Fibroblast of mammary gland (primary cell): ENCODE measurements at regions not wholly inside any gene's neighbourhood (a gene's known extent, or its start where the extent isn't known, plus 50 kb on each side); places are given as distances from the start of the nearest gene placed in this dataset.

Source experiments
- DNase-seq: peaks from one replicate; pipeline ENCODE4 v3.0.0-alpha.2; 2010; ENCODE audit warnings: low read depth
- H3K4me3 ChIP-seq: 2 replicates; pipeline ENCODE4 v1.5.1; 2011; ENCODE audit warnings: low read depth, mild to moderate bottlenecking, low read length, moderate library complexity; ENCODE audit not compliant: control insufficient read depth
- TF ChIP-seq, protein P1 (sequence below): conservative IDR thresholded peaks from 2 replicates; pipeline ENCODE4 v1.5.1; 2011; ENCODE audit warnings: low read depth, low read length, inconsistent platforms; ENCODE audit not compliant: control insufficient read depth, insufficient read depth

DNA sequence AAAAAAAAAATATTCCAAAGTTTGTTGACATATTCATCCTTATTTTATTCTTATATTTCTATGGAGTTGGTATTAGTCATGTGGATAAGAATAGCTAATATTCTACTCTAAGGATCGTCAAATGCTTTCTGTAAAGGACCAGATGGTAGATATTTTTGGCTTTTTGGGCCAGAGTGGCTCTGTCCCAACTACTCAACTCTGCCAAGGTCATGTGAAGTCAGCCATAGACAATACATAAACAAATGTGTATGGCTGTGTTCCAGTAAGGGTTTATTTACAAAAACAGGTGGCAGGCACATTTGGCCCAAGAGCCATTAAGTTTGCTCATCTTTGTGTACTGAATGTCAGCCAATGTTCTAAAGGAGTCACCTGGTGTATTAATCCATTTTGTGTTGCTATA, 131.8 kb downstream of the TBX5 start:
- TF ChIP-seq, protein P1, sequence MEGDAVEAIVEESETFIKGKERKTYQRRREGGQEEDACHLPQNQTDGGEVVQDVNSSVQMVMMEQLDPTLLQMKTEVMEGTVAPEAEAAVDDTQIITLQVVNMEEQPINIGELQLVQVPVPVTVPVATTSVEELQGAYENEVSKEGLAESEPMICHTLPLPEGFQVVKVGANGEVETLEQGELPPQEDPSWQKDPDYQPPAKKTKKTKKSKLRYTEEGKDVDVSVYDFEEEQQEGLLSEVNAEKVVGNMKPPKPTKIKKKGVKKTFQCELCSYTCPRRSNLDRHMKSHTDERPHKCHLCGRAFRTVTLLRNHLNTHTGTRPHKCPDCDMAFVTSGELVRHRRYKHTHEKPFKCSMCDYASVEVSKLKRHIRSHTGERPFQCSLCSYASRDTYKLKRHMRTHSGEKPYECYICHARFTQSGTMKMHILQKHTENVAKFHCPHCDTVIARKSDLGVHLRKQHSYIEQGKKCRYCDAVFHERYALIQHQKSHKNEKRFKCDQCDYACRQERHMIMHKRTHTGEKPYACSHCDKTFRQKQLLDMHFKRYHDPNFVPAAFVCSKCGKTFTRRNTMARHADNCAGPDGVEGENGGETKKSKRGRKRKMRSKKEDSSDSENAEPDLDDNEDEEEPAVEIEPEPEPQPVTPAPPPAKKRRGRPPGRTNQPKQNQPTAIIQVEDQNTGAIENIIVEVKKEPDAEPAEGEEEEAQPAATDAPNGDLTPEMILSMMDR = no peak
- no peak overlapping the region for H3K4me3 ChIP-seq
- peak; percentile 31 for DNase-seq

DNA sequence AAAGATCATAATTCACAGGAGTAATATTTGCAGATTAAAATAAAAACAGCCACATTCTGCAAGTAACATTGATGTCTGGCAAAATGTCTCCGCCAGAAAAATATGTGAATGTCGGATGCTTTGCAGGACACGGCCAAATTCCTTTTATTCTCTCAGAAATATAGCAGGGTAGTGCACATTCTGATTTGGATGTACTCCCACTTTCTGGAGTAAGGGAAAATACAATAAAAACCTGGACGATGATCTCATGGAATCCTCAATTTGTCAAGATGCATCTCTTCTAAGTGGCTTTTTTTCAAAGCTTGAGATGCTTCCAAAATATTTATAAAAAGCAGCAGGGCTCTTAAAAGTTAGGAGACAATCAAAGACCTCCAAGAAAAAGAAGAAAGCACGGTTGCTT, 133.3 kb downstream of the TBX5 start:
- TF ChIP-seq, protein P1 = no peak
- no peak for DNase-seq

DNA sequence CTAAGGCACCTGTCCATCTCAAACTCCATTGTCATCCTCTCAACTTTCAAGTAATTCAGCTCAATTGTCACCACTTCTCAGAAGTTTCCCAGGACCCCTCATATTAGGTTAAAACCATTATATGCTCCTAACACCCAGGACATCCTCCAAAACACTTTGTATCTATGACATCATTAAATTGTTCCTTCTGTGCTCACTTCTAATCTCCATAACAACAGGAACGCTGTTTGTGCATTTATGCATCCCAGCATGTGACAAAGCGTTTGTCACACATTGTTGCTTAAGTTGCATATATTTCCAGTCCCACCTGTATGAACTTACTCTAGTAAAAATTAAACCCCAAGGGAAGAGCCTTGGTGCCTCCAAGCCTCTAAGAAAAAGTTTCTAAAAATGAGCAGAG, 133.9 kb downstream of the TBX5 start:
- TF ChIP-seq, protein P1 = no peak
- H3K4me3 ChIP-seq = no peak overlapping the region
- no peak for DNase-seq

More for the DNA sequence above, 133.3 kb downstream of the TBX5 start:
- H3K4me3 ChIP-seq = no peak overlapping the region

DNA sequence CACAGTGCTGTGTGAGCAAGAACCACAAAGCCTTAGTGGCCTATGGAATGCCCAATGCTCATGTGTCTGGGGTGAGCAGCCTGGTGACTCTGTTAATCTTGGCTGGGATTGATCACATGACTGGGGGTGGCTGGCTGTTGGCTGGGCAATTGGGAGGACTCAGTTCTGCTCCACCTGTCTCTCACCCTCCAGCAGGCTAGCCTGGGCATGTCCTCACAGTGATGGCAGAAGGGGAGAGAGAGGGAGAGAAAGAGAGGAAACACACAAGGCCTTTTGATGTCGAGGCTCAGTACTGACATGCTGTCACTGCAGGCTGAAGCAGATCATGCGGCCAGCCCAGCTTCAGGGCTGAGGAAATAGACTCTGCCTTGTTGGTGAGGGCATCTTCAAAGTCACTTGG, 136.8 kb downstream of the TBX5 start:
- TF ChIP-seq, protein P1 = no peak
- no peak for DNase-seq
- H3K4me3 ChIP-seq = no peak overlapping the region

DNA sequence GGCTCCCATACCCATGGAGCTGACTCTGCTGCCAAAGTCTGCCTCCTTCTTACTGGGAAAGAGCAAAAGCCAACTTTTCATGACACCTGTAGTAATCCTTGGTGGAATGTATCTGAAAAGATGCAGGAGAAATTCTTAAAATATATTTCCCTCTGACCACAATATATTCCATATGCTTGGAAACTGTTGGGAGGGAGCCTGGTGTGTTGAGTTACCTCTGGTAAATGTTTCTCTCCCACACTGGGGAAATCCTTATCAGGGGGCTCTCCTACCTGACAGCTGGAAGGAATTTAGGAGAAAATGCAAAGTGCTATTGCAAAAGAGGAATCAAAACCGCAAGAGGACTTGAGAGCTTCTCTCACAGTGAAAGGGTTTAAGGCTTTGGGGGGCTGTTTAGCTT, 139.4 kb downstream of the TBX5 start:
- TF ChIP-seq, protein P1 = no peak
- no peak for DNase-seq
- H3K4me3 ChIP-seq = no peak overlapping the region

DNA sequence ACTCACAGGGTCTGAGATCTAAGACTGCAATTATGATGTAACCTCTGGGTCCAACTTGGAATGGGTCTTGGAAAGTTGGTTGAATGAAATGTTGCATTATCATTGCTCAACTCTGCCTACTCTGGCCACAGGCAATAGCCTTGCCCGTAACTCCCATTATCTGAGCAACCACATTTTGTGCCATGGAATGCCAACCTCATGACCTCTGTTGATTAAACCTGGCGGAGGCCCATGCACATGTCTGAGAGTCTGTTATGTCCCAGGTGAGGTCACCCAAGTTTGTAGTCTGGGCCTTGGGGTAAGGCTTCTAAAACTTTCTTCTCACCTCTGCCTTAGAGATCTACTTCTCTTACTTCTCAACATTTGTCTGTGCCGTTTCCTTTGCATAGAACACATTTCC, 140.9 kb downstream of the TBX5 start:
- TF ChIP-seq, protein P1 = no peak
- no peak overlapping the region for H3K4me3 ChIP-seq
- DNase-seq = no peak

DNA sequence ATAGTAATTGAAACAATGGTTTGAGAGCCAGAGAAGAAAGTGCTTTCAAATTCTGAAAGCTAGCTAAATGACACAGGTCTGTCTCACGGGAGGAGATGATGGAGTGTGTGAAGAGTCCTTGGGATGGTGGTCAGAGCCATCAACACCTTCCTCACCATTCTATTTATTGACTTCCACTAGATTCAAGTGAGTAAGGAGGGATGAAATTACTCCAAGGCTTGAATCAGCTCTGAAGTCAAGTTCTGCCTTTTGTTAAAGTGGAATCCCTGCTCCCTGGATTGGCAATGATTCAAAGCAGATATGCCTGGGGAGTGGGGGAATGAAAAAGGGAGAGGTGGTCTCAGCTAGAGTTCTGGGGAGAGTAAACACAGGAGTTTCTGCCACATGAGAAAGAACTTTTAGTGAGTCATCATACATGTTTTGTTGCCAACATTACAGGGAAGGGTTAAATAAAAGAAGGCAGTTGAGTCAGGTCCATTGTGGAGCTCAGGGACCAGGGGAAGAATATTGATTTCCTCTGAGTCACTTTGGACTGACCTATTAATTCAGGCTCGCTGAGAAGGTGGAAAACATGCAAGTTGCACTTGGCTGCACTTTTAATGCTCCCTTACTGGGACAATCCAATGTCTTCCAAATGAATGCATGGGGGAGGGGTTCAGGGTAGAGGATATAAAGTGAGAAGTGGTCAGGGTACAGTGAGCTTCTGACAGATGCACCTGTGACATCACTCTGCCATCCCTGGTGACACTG, 142.7 kb downstream of the TBX5 start:
- no peak overlapping the region for H3K4me3 ChIP-seq
- peak; percentile 74 for DNase-seq
- TF ChIP-seq, protein P1 = no peak
